Astrocyte (in vitro differentiated cells and primary cell): ENCODE measurements at regions not wholly inside any gene's neighbourhood (a gene's known extent, or its start where the extent isn't known, plus 50 kb on each side); places are given as distances from the start of the nearest gene placed in this dataset.

ENCODE experiments used
- DNase-seq: peaks from one replicate; pipeline ENCODE4 v3.0.0-alpha.2; 2010; ENCODE audit warnings: low read depth
- FAIRE-seq: peaks from 2 replicates; lab custom pipeline; 2011; peaks lifted over from hg19 to GRCh38; lab: Jason Lieb, UNC
- H2AFZ ChIP-seq: 2 replicates; pipeline ENCODE4 v1.6.0; 2012; ENCODE audit warnings: low read depth, low read length, inconsistent platforms
- H3K27ac ChIP-seq: 2 replicates; pipeline ENCODE4 v1.5.1; 2011; ENCODE audit warnings: low read depth, low read length, inconsistent platforms
- H3K27me3 ChIP-seq: 2 replicates; pipeline ENCODE4 v1.6.0; 2011; ENCODE audit warnings: low read length, inconsistent platforms; ENCODE audit not compliant: insufficient read depth
- H3K36me3 ChIP-seq: 2 replicates; pipeline ENCODE4 v1.5.1; 2011; ENCODE audit warnings: low read length, inconsistent platforms; ENCODE audit not compliant: insufficient read depth
- H3K4me1 ChIP-seq: 2 replicates; pipeline ENCODE4 v1.5.1; 2011; ENCODE audit warnings: low read length, inconsistent platforms; ENCODE audit not compliant: insufficient read depth
- H3K4me2 ChIP-seq: 2 replicates; pipeline ENCODE4 v1.6.0; 2012; ENCODE audit warnings: low read length, inconsistent platforms
- H3K4me3 ChIP-seq: 2 replicates; pipeline ENCODE4 v1.5.1; 2011; ENCODE audit warnings: low read depth, mild to moderate bottlenecking, low read length, inconsistent platforms; ENCODE audit not compliant: insufficient read depth
- H3K79me2 ChIP-seq: 2 replicates; pipeline ENCODE4 v1.6.0; 2012; ENCODE audit warnings: mild to moderate bottlenecking, low read length, inconsistent platforms; ENCODE audit not compliant: insufficient read depth
- H3K9ac ChIP-seq: 2 replicates; pipeline ENCODE4 v1.6.0; 2012; ENCODE audit warnings: mild to moderate bottlenecking, low read length, inconsistent platforms
- H3K9me3 ChIP-seq: 2 replicates; pipeline ENCODE4 v1.5.1; 2012; ENCODE audit warnings: low read depth, mild to moderate bottlenecking, low read length, inconsistent platforms; ENCODE audit not compliant: insufficient read depth
- H4K20me1 ChIP-seq: 2 replicates; pipeline ENCODE4 v1.6.0; 2012; ENCODE audit warnings: low read length, inconsistent platforms; ENCODE audit not compliant: insufficient read depth
- H3K27ac Mint-ChIP-seq: one replicate; pipeline ENCODE4 v1.8.0; 2021; ENCODE audit warnings: mild to moderate bottlenecking, mixed read lengths; ENCODE audit not compliant: unreplicated experiment
- H3K27me3 Mint-ChIP-seq: one replicate; pipeline ENCODE4 v1.8.0; 2021; ENCODE audit warnings: low read depth, mixed read lengths; ENCODE audit not compliant: unreplicated experiment
- H3K36me3 Mint-ChIP-seq: one replicate; pipeline ENCODE4 v1.8.0; 2021; ENCODE audit warnings: low read depth, mixed read lengths; ENCODE audit not compliant: unreplicated experiment
- H3K4me1 Mint-ChIP-seq: one replicate; pipeline ENCODE4 v1.8.0; 2021; ENCODE audit warnings: low read depth, mixed read lengths; ENCODE audit not compliant: unreplicated experiment
- H3K4me3 Mint-ChIP-seq: one replicate; pipeline ENCODE4 v1.8.0; 2021; ENCODE audit warnings: mild to moderate bottlenecking, moderate library complexity, mixed read lengths; ENCODE audit not compliant: unreplicated experiment
- H3K9me3 Mint-ChIP-seq: one replicate; pipeline ENCODE4 v1.8.0; 2021; ENCODE audit warnings: mild to moderate bottlenecking, mixed read lengths; ENCODE audit not compliant: unreplicated experiment
- EZH2 ChIP-seq: IDR thresholded peaks from 2 replicates; pipeline ENCODE4 v1.6.1; 2012; ENCODE audit warnings: mild to moderate bottlenecking, low read length, inconsistent platforms; ENCODE audit not compliant: insufficient read depth
- TF ChIP-seq, protein P1 (sequence below): IDR thresholded peaks from 2 replicates; pipeline ENCODE4 v1.5.1; 2011; ENCODE audit warnings: low read depth, mild to moderate bottlenecking, inconsistent platforms, low read length, moderate library complexity; ENCODE audit not compliant: insufficient read depth

DNA sequence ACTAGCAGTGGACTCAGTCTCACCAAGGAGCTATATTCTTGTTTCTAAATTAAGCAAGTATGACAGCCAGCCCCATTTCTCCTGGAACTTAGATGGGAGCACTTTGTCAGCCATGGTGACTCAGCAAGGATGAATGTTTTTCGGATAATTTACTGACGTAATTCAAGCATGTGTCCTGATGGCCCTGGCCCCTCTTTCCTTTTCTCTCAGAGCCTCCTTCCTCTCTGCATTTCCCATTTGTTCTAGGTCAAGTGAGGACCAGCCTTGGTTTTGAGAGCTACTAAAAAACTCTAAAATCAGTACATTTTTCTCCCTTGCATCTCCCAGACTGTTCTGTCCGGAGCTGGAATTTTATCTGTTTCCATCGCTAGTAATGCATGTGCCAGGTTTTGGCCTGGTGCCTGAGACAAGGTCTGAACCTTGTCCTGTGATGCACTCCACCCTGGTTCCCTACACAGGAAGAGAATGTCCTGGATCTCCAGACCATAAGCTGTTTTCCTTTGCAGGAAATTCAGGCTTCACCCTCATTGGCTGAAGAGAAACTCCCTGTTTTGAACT, 256.6 kb upstream of the ROPN1 start:
- no peak overlapping the region for H3K4me3 Mint-ChIP-seq
- peaks cover 3% of the 10 kb centered on the region for H3K36me3 Mint-ChIP-seq
- H3K27ac Mint-ChIP-seq, result peak overlapping the region; percentile 80
- Histone ChIP-seq H3K9me3 (no peaks in the 10 kb centered on the region), H3K36me3 (no peaks in the 10 kb centered on the region), H3K4me3 (no peak overlapping the region), H3K9ac (peak overlapping the region; percentile 9), H3K27ac (peak overlapping the region; percentile 65), H3K4me2 (peak overlapping the region; percentile 60), H3K4me1 (peaks cover 22% of the 10 kb centered on the region), H3K79me2 (no peaks in the 10 kb centered on the region), H4K20me1 (no peaks in the 10 kb centered on the region), H2AFZ (no peak overlapping the region), H3K27me3 (no peaks in the 10 kb centered on the region)
- H3K4me1 Mint-ChIP-seq, result peaks cover 29% of the 10 kb centered on the region
- no peaks in the 10 kb centered on the region for H3K9me3 Mint-ChIP-seq
- FAIRE-seq, result peak; percentile 68
- TF ChIP-seq, protein P1, sequence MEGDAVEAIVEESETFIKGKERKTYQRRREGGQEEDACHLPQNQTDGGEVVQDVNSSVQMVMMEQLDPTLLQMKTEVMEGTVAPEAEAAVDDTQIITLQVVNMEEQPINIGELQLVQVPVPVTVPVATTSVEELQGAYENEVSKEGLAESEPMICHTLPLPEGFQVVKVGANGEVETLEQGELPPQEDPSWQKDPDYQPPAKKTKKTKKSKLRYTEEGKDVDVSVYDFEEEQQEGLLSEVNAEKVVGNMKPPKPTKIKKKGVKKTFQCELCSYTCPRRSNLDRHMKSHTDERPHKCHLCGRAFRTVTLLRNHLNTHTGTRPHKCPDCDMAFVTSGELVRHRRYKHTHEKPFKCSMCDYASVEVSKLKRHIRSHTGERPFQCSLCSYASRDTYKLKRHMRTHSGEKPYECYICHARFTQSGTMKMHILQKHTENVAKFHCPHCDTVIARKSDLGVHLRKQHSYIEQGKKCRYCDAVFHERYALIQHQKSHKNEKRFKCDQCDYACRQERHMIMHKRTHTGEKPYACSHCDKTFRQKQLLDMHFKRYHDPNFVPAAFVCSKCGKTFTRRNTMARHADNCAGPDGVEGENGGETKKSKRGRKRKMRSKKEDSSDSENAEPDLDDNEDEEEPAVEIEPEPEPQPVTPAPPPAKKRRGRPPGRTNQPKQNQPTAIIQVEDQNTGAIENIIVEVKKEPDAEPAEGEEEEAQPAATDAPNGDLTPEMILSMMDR, result no peak
- TF ChIP-seq EZH2, result no peak
- peak; percentile 92 for DNase-seq
- peaks cover 8% of the 10 kb centered on the region for H3K27me3 Mint-ChIP-seq

DNA sequence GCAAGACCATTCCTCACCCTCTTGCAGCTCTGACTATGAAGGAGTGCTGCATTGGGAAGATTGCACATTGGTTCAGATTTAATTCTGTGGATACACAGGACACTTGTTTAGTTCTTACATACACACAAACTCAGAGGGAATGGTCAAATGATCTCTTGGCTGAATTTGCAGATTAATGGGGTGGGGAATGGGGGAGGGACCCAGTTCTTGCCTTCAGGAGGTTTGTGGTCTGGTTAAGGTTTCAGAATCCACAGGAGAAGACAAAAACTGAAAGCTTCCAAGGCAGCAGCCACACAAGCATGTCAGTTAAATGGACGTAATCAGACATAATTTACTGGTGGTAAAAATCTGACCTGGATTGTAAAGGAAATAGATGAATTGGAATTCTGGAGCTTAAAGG, 257.1 kb upstream of the ROPN1 start:
- Mint-ChIP-seq H3K9me3 (no peaks in the 10 kb centered on the region), H3K27me3 (peaks cover 9% of the 10 kb centered on the region), H3K4me3 (no peak overlapping the region), H3K27ac (no peak overlapping the region), H3K4me1 (peaks cover 29% of the 10 kb centered on the region), H3K36me3 (peaks cover 3% of the 10 kb centered on the region)
- H3K27me3 ChIP-seq, result no peaks in the 10 kb centered on the region
- H3K79me2 ChIP-seq, result no peaks in the 10 kb centered on the region
- H3K9ac ChIP-seq, result no peak overlapping the region
- H3K36me3 ChIP-seq, result no peaks in the 10 kb centered on the region
- H2AFZ ChIP-seq, result no peak overlapping the region
- FAIRE-seq, result no peak
- H3K4me3 ChIP-seq, result no peak overlapping the region
- H3K4me1 ChIP-seq, result peaks cover 22% of the 10 kb centered on the region
- no peaks in the 10 kb centered on the region for H3K9me3 ChIP-seq
- TF ChIP-seq EZH2, result no peak
- TF ChIP-seq, protein P1, result no peak
- no peak for DNase-seq
- H3K4me2 ChIP-seq, result peak overlapping the region; percentile 60
- H4K20me1 ChIP-seq, result no peaks in the 10 kb centered on the region
- peak overlapping the region; percentile 65 for H3K27ac ChIP-seq

- Histone ChIP-seq H3K27me3 (no peaks in the 10 kb centered on the region), H3K9me3 (no peaks in the 10 kb centered on the region), H3K4me1 (peaks cover 22% of the 10 kb centered on the region), H3K27ac (no peak overlapping the region), H3K4me2 (no peak overlapping the region), H3K9ac (no peak overlapping the region), H3K36me3 (no peaks in the 10 kb centered on the region), H2AFZ (no peak overlapping the region), H3K4me3 (no peak overlapping the region), H4K20me1 (no peaks in the 10 kb centered on the region), H3K79me2 (no peaks in the 10 kb centered on the region)
- FAIRE-seq, result no peak
- Mint-ChIP-seq H3K9me3 (no peaks in the 10 kb centered on the region), H3K27ac (no peak overlapping the region), H3K4me1 (peaks cover 29% of the 10 kb centered on the region), H3K27me3 (peaks cover 9% of the 10 kb centered on the region), H3K4me3 (peak overlapping the region; percentile 63), H3K36me3 (peaks cover 3% of the 10 kb centered on the region)
- TF ChIP-seq EZH2, result no peak
- TF ChIP-seq, protein P1, result no peak
- peak; percentile 14 for DNase-seq
Observed at GRCh38 chr3:124250053-124250452, 258.1 kb upstream of the ROPN1 start.
